Astrocyte of the spinal cord (primary cell): ENCODE measurements at regions not wholly inside any gene's neighbourhood (a gene's known extent, or its start where the extent isn't known, plus 50 kb on each side); places are given as distances from the start of the nearest gene placed in this dataset.
A peak's percentile ranks its signal among the peaks of the same experiment; 100 is the strongest.

Experiments
- DNase-seq: peaks from one replicate; pipeline ENCODE4 v3.0.0; 2011; ENCODE audit warnings: low read depth, low spot score
- H3K4me3 ChIP-seq: 2 replicates; pipeline ENCODE4 v1.5.1; 2011; ENCODE audit warnings: low read depth, mild to moderate bottlenecking, low read length, moderate library complexity
- CTCF ChIP-seq: IDR thresholded peaks from 2 replicates; pipeline ENCODE4 v1.5.1; 2012; ENCODE audit warnings: low read depth, mild to moderate bottlenecking, low read length, inconsistent platforms
- in situ Hi-C: cut with HindIII; loops from 2 replicates; pipeline ENCODE4 v1.10.0; 2017; ENCODE audit warnings: low sequenced_read_pairs

GRCh38 chr6:37556881-37557644 is 57.4 kb upstream of the CCDC167 start:
- no peak overlapping the region for H3K4me3 ChIP-seq
- in situ Hi-C loops = no loop called here
- no peak for DNase-seq
- no peak for TF ChIP-seq CTCF

GRCh38 chr6:37555040-37555781 is 55.5 kb upstream of the CCDC167 start:
- no peak for TF ChIP-seq CTCF
- H3K4me3 ChIP-seq = no peak overlapping the region
- in situ Hi-C loops = no loop called here
- DNase-seq = no peak

- DNase-seq = peak; percentile 61
- in situ Hi-C loops = no loop called here
- no peak for TF ChIP-seq CTCF
- H3K4me3 ChIP-seq = no peak overlapping the region
Measured at GRCh38 chr6:37554480-37554819, 54.8 kb upstream of the CCDC167 start.

GRCh38 chr6:37552267-37552666 is 52.6 kb upstream of the CCDC167 start:
- in situ Hi-C loops = no loop called here
- DNase-seq = no peak
- H3K4me3 ChIP-seq = no peak overlapping the region
- TF ChIP-seq CTCF = no peak

- TF ChIP-seq CTCF = no peak
Measured at GRCh38 chr6:37551867-37552266, 52.2 kb upstream of the CCDC167 start.

GRCh38 chr6:37551446-37551845 is 51.8 kb upstream of the CCDC167 start:
- TF ChIP-seq CTCF = no peak
- in situ Hi-C loops = no loop called here
- no peak for DNase-seq
- no peak overlapping the region for H3K4me3 ChIP-seq

More at GRCh38 chr6:37551867-37552266, 52.2 kb upstream of the CCDC167 start:
- DNase-seq = no peak
- in situ Hi-C loops = no loop called here
- no peak overlapping the region for H3K4me3 ChIP-seq
